ENCODE measurements at regions not wholly inside any gene's neighbourhood (a gene's known extent, or its start where the extent isn't known, plus 50 kb on each side); places are given as distances from the start of the nearest gene placed in this dataset.

DNA sequence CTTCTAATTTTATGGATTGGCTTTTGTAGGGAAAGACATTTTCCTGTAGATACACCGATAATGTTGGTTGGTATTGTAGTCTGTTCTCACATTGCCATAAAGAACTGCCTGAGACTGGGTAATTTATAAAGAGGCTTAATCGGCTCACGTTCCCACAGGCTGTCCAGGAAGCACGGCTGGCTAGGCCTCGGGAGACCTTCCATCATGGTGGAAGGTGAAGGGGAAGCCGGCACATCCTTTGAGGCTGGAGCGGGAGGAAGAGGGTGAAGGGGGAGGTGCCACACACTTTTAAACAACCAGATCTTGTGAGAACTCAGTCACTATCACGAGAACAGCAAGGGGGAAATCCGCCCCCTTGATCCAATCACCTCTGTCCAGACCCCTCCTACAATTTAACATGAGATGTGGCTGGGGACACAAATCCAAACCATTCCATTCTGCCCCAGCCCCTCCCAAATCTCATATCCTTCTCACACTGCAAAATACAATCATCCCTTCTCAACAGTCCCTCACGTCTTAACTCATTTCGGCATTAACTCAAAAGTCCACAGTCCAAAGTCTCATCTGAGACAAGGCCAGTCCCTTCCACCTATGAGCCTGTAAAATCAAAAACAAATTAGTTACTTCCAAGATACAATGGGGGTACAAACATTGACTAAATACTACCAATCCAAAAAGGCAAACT, 66.7 kb upstream of the EIF5 start:
- Histone ChIP-seq H2BK120ac (replicated peaks; ENCODE audit: low read depth, low read length) (no peak overlapping the region), H3K9me3 (ENCODE audit: insufficient read depth in 2 of 2, low read depth in 1 of 2, low read length in 1 of 2) (no peaks in the 10 kb centered on the region), H3K4me3 (ENCODE audit: extremely low read depth in 1 of 4, insufficient read depth in 2 of 4, low read depth in 3 of 4, low read length in 4 of 4) (no peak overlapping the region), H3K56ac (replicated peaks; ENCODE audit: insufficient read length, low read depth, low read length) (no peak overlapping the region), H4K91ac (replicated peaks; ENCODE audit: insufficient read length, low read length) (no peak overlapping the region), H4K5ac (ENCODE audit: insufficient read length, low read depth, low read length) (no peak overlapping the region), H2BK20ac (ENCODE audit: low read length) (no peak overlapping the region), H2AK5ac (ENCODE audit: low read depth, low read length) (no peak overlapping the region), H3K4me2 (ENCODE audit: insufficient read depth in 1 of 2, low read depth in 2 of 2, low read length in 2 of 2) (no peak overlapping the region), H3K23me2 (ENCODE audit: low read depth, low read length) (no peaks in the 10 kb centered on the region; the same call in 1 of the 2 replicates), H3K23ac (ENCODE audit: insufficient read length) (no peak overlapping the region), H3K4ac (replicated peaks; ENCODE audit: insufficient read length, low read depth, low read length) (no peak overlapping the region), H4K8ac (ENCODE audit: extremely low read depth, insufficient read depth, low read length) (no peak overlapping the region), H3K79me2 (ENCODE audit: control insufficient read depth in 1 of 2, insufficient read depth in 2 of 2, low read length in 2 of 2) (no peaks in the 10 kb centered on the region), H2AFZ (ENCODE audit: low read length) (0 out of 2 replicates have a peak overlapping the region, but pooled peaks have one; percentile 3), H3K36me3 (ENCODE audit: control insufficient read depth in 2 of 4, insufficient read depth in 4 of 4, low read length in 3 of 4) (no peaks in the 10 kb centered on the region), H2BK12ac (ENCODE audit: low read depth, low read length) (no peak overlapping the region), H3K18ac (ENCODE audit: extremely low read depth, low read length) (peak overlapping the region; percentile 32), H3K14ac (ENCODE audit: insufficient read length) (no peak overlapping the region), H3K79me1 (ENCODE audit: low read depth, low read length) (no peaks in the 10 kb centered on the region), H2BK5ac (ENCODE audit: low read depth, low read length) (no peak overlapping the region), H3K9ac (replicated peaks in 1 of 4; ENCODE audit: extremely low read depth in 1 of 4, low read depth in 3 of 4, low read length in 3 of 4) (no peak overlapping the region), H4K20me1 (replicated peaks in 1 of 2; ENCODE audit: control insufficient read depth in 1 of 2, insufficient read depth in 2 of 2, low read length in 2 of 2) (no peaks in the 10 kb centered on the region), H2BK15ac (ENCODE audit: low read length) (no peak overlapping the region), H3K27me3 (replicated peaks in 1 of 4; ENCODE audit: control insufficient read depth in 3 of 4, extremely low read depth in 1 of 4, insufficient read depth in 3 of 4, low read length in 3 of 4) (no peaks in the 10 kb centered on the region), H3K27ac (ENCODE audit: low read depth, low read length) (no peak overlapping the region), H3K4me1 (replicated peaks in 1 of 4; ENCODE audit: control insufficient read depth in 3 of 4, insufficient read depth in 4 of 4, low read length in 3 of 4) (no peaks in the 10 kb centered on the region; a peak in 1 of 7 replicates)
- CTCF ChIA-PET (ENCODE audit: partially characterized antibody), result interaction anchor here (0.6 to 2.3 kb wide), 3 partner anchors 22 to 81 kb away, joined by 3 to 5 read pairs (median 4); no protein-coding TSS in a partner anchor
- FAIRE-seq (no peak), DNase-seq (ENCODE audit: low read depth in 1 of 2, low spot score in 2 of 2) (peak in 1 of 2 experiments; percentile 33)
- POLR2A ChIA-PET (ENCODE audit: partially characterized antibody), result no interaction called here
- 90% methylated on average over 11 of the region's 11 CpGs; no CpG with 5 or more reads in 1 of the 2 experiments for WGBS, 2 experiments (ENCODE audit: extremely low coverage in 1 of 2, insufficient coverage in 1 of 2, insufficient read length in 1 of 2, insufficient replicate concordance in 2 of 2, low coverage in 1 of 2, low lambda C conversion rate in 2 of 2, missing lambda C conversion rate in 1 of 2)
- no peak for TF ChIP-seq TAF7 (optimal IDR thresholded peaks at IDR 0.05; ENCODE audit: borderline replicate concordance, low read depth, low read length)
- no peak for TF ChIP-seq PHF8 (conservative IDR thresholded peaks at IDR 0.05; ENCODE audit: low read depth, low read length)
- TF ChIP-seq, protein P1, sequence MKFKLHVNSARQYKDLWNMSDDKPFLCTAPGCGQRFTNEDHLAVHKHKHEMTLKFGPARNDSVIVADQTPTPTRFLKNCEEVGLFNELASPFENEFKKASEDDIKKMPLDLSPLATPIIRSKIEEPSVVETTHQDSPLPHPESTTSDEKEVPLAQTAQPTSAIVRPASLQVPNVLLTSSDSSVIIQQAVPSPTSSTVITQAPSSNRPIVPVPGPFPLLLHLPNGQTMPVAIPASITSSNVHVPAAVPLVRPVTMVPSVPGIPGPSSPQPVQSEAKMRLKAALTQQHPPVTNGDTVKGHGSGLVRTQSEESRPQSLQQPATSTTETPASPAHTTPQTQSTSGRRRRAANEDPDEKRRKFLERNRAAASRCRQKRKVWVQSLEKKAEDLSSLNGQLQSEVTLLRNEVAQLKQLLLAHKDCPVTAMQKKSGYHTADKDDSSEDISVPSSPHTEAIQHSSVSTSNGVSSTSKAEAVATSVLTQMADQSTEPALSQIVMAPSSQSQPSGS (IDR thresholded peaks at IDR 0.05; ENCODE audit: low read length), result no peak
- TF ChIP-seq SP4 (IDR thresholded peaks at IDR 0.05; ENCODE audit: low read length), result no peak
- no peak for TF ChIP-seq CHD1 (IDR thresholded peaks at IDR 0.05; ENCODE audit: low read depth, low read length)
- no peak for TF ChIP-seq HDAC6 (IDR thresholded peaks at IDR 0.05; ENCODE audit: low read depth, low read length)
- no peak for TF ChIP-seq ZNF274 (IDR thresholded peaks at IDR 0.05; ENCODE audit: borderline replicate concordance, extremely low read depth, low read length)
- no peak for TF ChIP-seq ASH2L (IDR thresholded peaks at IDR 0.05; ENCODE audit: low read length)
- no peak for TF ChIP-seq CTCF (IDR thresholded peaks at IDR 0.05; ENCODE audit: control extremely low read depth in 1 of 3, insufficient read depth in 1 of 3, low read depth in 1 of 3, low read length in 3 of 3)
